ENCODE measurements at regions not wholly inside any gene's neighbourhood (a gene's known extent, or its start where the extent isn't known, plus 50 kb on each side); places are given as distances from the start of the nearest gene placed in this dataset.

GRCh38 chr18:70684821-70685220 is 396.0 kb downstream of the SOCS6 start:
- no peak overlapping the region for H3K4me3 ChIP-seq
- H3K27me3 ChIP-seq, result no peaks in the 10 kb centered on the region
- no peak for DNase-seq (ENCODE audit: low read depth in 1 of 2, low spot score in 1 of 2)
- no peaks in the 10 kb centered on the region for H3K9me3 ChIP-seq (ENCODE audit: low read depth)
- TF ChIP-seq CTCF (IDR thresholded peaks at IDR 0.05; ENCODE audit: low read depth, low read length), result no peak
- no peaks in the 10 kb centered on the region for H3K4me1 ChIP-seq (ENCODE audit: low read depth)
- H3K27ac ChIP-seq, result no peak overlapping the region
- H3K36me3 ChIP-seq, result no peaks in the 10 kb centered on the region

- H3K9me3 ChIP-seq (ENCODE audit: low read depth), result no peaks in the 10 kb centered on the region
- no peak for TF ChIP-seq CTCF (IDR thresholded peaks at IDR 0.05; ENCODE audit: low read depth, low read length)
- no peak overlapping the region for H3K4me3 ChIP-seq
- no peaks in the 10 kb centered on the region for H3K27me3 ChIP-seq
- no peaks in the 10 kb centered on the region for H3K36me3 ChIP-seq
- DNase-seq (ENCODE audit: low read depth in 1 of 2, low spot score in 1 of 2), result no peak
- H3K4me1 ChIP-seq (ENCODE audit: low read depth), result no peaks in the 10 kb centered on the region
- no peak overlapping the region for H3K27ac ChIP-seq
Observed at GRCh38 chr18:70683263-70683662, 394.4 kb downstream of the SOCS6 start.

GRCh38 chr18:70674896-70675295 is 386.1 kb downstream of the SOCS6 start:
- TF ChIP-seq CTCF (IDR thresholded peaks at IDR 0.05; ENCODE audit: low read depth, low read length), result no peak
- Histone ChIP-seq H3K27me3 (no peaks in the 10 kb centered on the region), H3K27ac (no peak overlapping the region), H3K4me3 (no peak overlapping the region), H3K36me3 (no peaks in the 10 kb centered on the region), H3K4me1 (ENCODE audit: low read depth) (no peaks in the 10 kb centered on the region), H3K9me3 (ENCODE audit: low read depth) (no peaks in the 10 kb centered on the region)
- DNase-seq (ENCODE audit: low read depth in 1 of 2, low spot score in 1 of 2), result no peak

GRCh38 chr18:70673831-70674230 is 385.0 kb downstream of the SOCS6 start:
- TF ChIP-seq CTCF (IDR thresholded peaks at IDR 0.05; ENCODE audit: low read depth, low read length), result no peak
- DNase-seq (ENCODE audit: low read depth in 1 of 2, low spot score in 1 of 2), result peak in 1 of 2 donors; percentile 2
- Histone ChIP-seq H3K27me3 (no peaks in the 10 kb centered on the region), H3K9me3 (ENCODE audit: low read depth) (no peaks in the 10 kb centered on the region), H3K4me1 (ENCODE audit: low read depth) (no peaks in the 10 kb centered on the region), H3K27ac (no peak overlapping the region), H3K4me3 (no peak overlapping the region), H3K36me3 (no peaks in the 10 kb centered on the region)

GRCh38 chr18:70672581-70672980 is 383.7 kb downstream of the SOCS6 start:
- no peak for TF ChIP-seq CTCF (IDR thresholded peaks at IDR 0.05; ENCODE audit: low read depth, low read length)
- no peak for DNase-seq (ENCODE audit: low read depth in 1 of 2, low spot score in 1 of 2)
- Histone ChIP-seq H3K4me3 (no peak overlapping the region), H3K27me3 (no peaks in the 10 kb centered on the region), H3K9me3 (ENCODE audit: low read depth) (no peaks in the 10 kb centered on the region), H3K36me3 (no peaks in the 10 kb centered on the region), H3K4me1 (ENCODE audit: low read depth) (no peaks in the 10 kb centered on the region), H3K27ac (no peak overlapping the region)

Measured in cardiac muscle cell (in vitro differentiated cells and primary cell).